GM19324 (cell line): ENCODE measurements at regions not wholly inside any gene's neighbourhood (a gene's known extent, or its start where the extent isn't known, plus 50 kb on each side); places are given as distances from the start of the nearest gene placed in this dataset.

Source experiments
- ATAC-seq: cut with Tn5 transposase; IDR thresholded peaks from one replicate; pipeline ENCODE4 v1.9.1; 2021; ENCODE audit warnings: mild to moderate bottlenecking, moderate library complexity; ENCODE audit not compliant: unreplicated experiment, low FRiP score

- no peak for ATAC-seq
These were observed 158.7 kb upstream of the ZMIZ1 start for GRCh38 chr10:78910021-78910420.

- no peak for ATAC-seq
These were observed 158.3 kb upstream of the ZMIZ1 start for GRCh38 chr10:78910476-78910875.

GRCh38 chr10:78910886-78911285, 157.9 kb upstream of the ZMIZ1 start:
- ATAC-seq: no peak

GRCh38 chr10:78911533-78912340, 157.0 kb upstream of the ZMIZ1 start:
- no peak for ATAC-seq

GRCh38 chr10:78912361-78913218, 156.2 kb upstream of the ZMIZ1 start:
- no peak for ATAC-seq

GRCh38 chr10:78913219-78914059, 155.3 kb upstream of the ZMIZ1 start:
- no peak for ATAC-seq

GRCh38 chr10:78914060-78914378, 154.7 kb upstream of the ZMIZ1 start:
- no peak for ATAC-seq

- no peak for ATAC-seq
These were observed 154.1 kb upstream of the ZMIZ1 start for GRCh38 chr10:78914502-78915189.

GRCh38 chr10:78915190-78915518, 153.6 kb upstream of the ZMIZ1 start:
- no peak for ATAC-seq

- ATAC-seq: no peak
These were observed 152.5 kb upstream of the ZMIZ1 start for GRCh38 chr10:78916227-78916626.

GRCh38 chr10:78919181-78919966, 149.4 kb upstream of the ZMIZ1 start:
- ATAC-seq: no peak

- no peak for ATAC-seq
These were observed 148.8 kb upstream of the ZMIZ1 start for GRCh38 chr10:78920011-78920410.

GRCh38 chr10:78921895-78922294, 146.9 kb upstream of the ZMIZ1 start:
- ATAC-seq: no peak

GRCh38 chr10:78923647-78924318, 145.0 kb upstream of the ZMIZ1 start:
- ATAC-seq: no peak

- no peak for ATAC-seq
These were observed 144.3 kb upstream of the ZMIZ1 start for GRCh38 chr10:78924319-78925003.

- ATAC-seq: no peak
These were observed 143.5 kb upstream of the ZMIZ1 start for GRCh38 chr10:78925275-78925674.

- ATAC-seq: no peak
These were observed 142.9 kb upstream of the ZMIZ1 start for GRCh38 chr10:78925800-78926319.

GRCh38 chr10:78927257-78927995, 141.3 kb upstream of the ZMIZ1 start:
- no peak for ATAC-seq
